HepG2 (cell line): ENCODE measurements at regions not wholly inside any gene's neighbourhood (a gene's known extent, or its start where the extent isn't known, plus 50 kb on each side); places are given as distances from the start of the nearest gene placed in this dataset.

Experiments used
- FIP1L1 ChIP-seq: fragments of 200-400 bp; formaldehyde crosslinking; IDR thresholded peaks from 2 replicates; pipeline ENCODE4 v1.6.1; 2018; ENCODE audit warnings: low read depth, mild to moderate bottlenecking, low read length, moderate library complexity, borderline replicate concordance; ENCODE audit not compliant: insufficient read depth
- HMG20A ChIP-seq: IDR thresholded peaks from 2 replicates; pipeline ENCODE4 v1.6.1; 2016; ENCODE audit warnings: borderline replicate concordance
- HMGA1 ChIP-seq: sonication (generic); formaldehyde crosslinking; conservative IDR thresholded peaks from 2 replicates; pipeline ENCODE4 v1.4.0; 2020; ENCODE audit warnings: missing genetic modification reagents
- NCOR1 ChIP-seq: fragments of 200-600 bp; sonication (generic); IDR thresholded peaks from 2 replicates; pipeline ENCODE4 v1.7.0; 2017; ENCODE audit warnings: antibody characterized with exemption, low read length, borderline replicate concordance
- SATB2 ChIP-seq: sonication (generic); formaldehyde crosslinking; IDR thresholded peaks from 2 replicates; pipeline ENCODE4 v1.5.0; 2020; ENCODE audit warnings: missing genetic modification reagents
- SETDB1 ChIP-seq: sonication (generic); formaldehyde crosslinking; IDR thresholded peaks from 2 replicates; pipeline ENCODE4 v1.5.1; 2020; ENCODE audit warnings: missing genetic modification reagents, mild to moderate bottlenecking, borderline replicate concordance
- SP5 ChIP-seq: IDR thresholded peaks from 2 replicates; pipeline ENCODE4 v1.6.1; 2016; ENCODE audit warnings: low read depth, borderline replicate concordance
- TBL1XR1 ChIP-seq: fragments of 150-350 bp; IDR thresholded peaks from 2 replicates; pipeline ENCODE4 v1.6.1; 2014; ENCODE audit warnings: borderline replicate concordance, low read length; ENCODE audit not compliant: partially characterized antibody
- TOE1 ChIP-seq: sonication (generic); formaldehyde crosslinking; IDR thresholded peaks from 2 replicates; pipeline ENCODE4 v1.4.0; 2020; ENCODE audit warnings: mild to moderate bottlenecking, missing genetic modification reagents
- ZFP62 ChIP-seq: sonication (generic); formaldehyde crosslinking; IDR thresholded peaks from 2 replicates; pipeline ENCODE4 v1.4.0; 2020; ENCODE audit warnings: missing genetic modification reagents
- ZKSCAN1 ChIP-seq: fragments of 150-350 bp; IDR thresholded peaks from 2 replicates; pipeline ENCODE4 v1.6.1; 2014; ENCODE audit warnings: low read length
- ZNF235 ChIP-seq: sonication (generic); formaldehyde crosslinking; IDR thresholded peaks from 2 replicates; pipeline ENCODE4 v1.8.1; 2023; ENCODE audit warnings: mild to moderate bottlenecking, missing genetic modification reagents, borderline replicate concordance
- ZNF33B ChIP-seq: sonication (generic); formaldehyde crosslinking; IDR thresholded peaks from 2 replicates; pipeline ENCODE4 v1.5.1; 2020; ENCODE audit warnings: mild to moderate bottlenecking, missing genetic modification reagents
- ZNF546 ChIP-seq: sonication (generic); formaldehyde crosslinking; conservative IDR thresholded peaks from 2 replicates; pipeline ENCODE4 v1.8.1; 2023; ENCODE audit warnings: mild to moderate bottlenecking, missing genetic modification reagents
- ZNF550 ChIP-seq: sonication (generic); formaldehyde crosslinking; IDR thresholded peaks from 2 replicates; pipeline ENCODE4 v1.4.0; 2020; ENCODE audit warnings: mild to moderate bottlenecking, missing genetic modification reagents, borderline replicate concordance
- ZNF670 ChIP-seq: sonication (generic); formaldehyde crosslinking; IDR thresholded peaks from 2 replicates; pipeline ENCODE4 v1.8.0; 2022; ENCODE audit warnings: mild to moderate bottlenecking, missing genetic modification reagents, borderline replicate concordance
- ZNF766 ChIP-seq: sonication (generic); formaldehyde crosslinking; IDR thresholded peaks from 2 replicates; pipeline ENCODE4 v1.5.0; 2020; ENCODE audit warnings: missing genetic modification reagents, borderline replicate concordance
- TF ChIP-seq, protein P1 (sequence below): sonication (generic); formaldehyde crosslinking; IDR thresholded peaks from 2 replicates; pipeline ENCODE4 v1.5.1; 2020; ENCODE audit warnings: missing genetic modification reagents, mild to moderate bottlenecking, borderline replicate concordance
- TF ChIP-seq, protein P2 (sequence below): sonication (generic); formaldehyde crosslinking; IDR thresholded peaks from 2 replicates; pipeline ENCODE4 v1.4.0; 2020; ENCODE audit warnings: low read depth, mild to moderate bottlenecking, missing genetic modification reagents
- TF ChIP-seq, protein P3 (sequence below): sonication (generic); formaldehyde crosslinking; IDR thresholded peaks from 2 replicates; pipeline ENCODE4 v1.4.0; 2020; ENCODE audit warnings: missing genetic modification reagents, borderline replicate concordance
- TF ChIP-seq, protein P4 (sequence below): sonication (generic); formaldehyde crosslinking; IDR thresholded peaks from 2 replicates; pipeline ENCODE4 v1.4.0; 2020; ENCODE audit warnings: missing genetic modification reagents, borderline replicate concordance
- TF ChIP-seq, protein P5 (sequence below): sonication (generic); formaldehyde crosslinking; IDR thresholded peaks from 2 replicates; pipeline ENCODE4 v1.8.0; 2022; ENCODE audit warnings: missing genetic modification reagents, low read depth, mild to moderate bottlenecking, borderline replicate concordance

DNA sequence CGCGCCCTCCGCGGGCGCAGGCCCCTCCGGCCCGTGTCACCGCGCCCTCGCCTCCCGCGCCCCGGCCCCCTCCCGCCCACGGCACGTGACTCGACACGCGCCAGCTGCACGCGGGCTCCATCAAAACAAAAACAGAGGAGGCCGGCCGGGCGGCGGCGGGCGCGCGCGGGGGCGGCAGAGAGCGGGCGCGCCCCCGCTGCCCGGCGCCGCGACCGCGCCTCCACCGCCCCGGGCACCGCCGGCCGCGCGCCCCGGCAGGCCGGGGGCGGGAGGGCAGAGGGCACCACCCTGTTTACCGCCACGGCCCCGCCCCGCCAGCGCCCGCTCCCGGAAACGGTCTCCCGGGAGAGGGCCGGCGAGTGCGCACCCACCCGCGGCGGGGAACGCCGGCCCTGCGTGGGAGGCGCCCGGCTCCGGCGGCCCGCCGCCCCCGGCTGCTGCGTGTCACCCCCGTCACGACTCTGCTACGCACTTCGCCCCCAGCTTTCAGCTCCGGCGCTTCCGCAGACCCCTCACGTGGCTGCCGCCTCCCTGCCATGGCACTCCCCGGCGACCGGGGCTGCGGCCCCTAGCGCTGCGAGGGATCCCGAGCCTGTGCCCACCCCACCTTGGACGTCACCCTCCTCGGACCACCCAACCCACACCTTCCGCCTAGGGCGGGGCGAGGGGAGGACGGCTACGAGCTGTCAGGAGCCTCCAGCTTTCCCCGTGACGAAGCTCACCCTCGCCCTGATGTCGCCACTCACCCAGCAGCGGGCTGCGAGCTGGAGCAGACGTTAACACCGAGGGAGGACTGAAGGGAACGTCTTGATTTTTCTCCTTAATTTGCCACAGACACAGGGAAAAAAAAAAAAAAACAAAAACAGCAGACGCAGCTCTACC is 221.6 kb upstream of the MKLN1 start (continued):
- TF ChIP-seq, protein P1, sequence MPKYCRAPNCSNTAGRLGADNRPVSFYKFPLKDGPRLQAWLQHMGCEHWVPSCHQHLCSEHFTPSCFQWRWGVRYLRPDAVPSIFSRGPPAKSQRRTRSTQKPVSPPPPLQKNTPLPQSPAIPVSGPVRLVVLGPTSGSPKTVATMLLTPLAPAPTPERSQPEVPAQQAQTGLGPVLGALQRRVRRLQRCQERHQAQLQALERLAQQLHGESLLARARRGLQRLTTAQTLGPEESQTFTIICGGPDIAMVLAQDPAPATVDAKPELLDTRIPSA (CRISPR knock-in tag), result no peak
- TF ChIP-seq, protein P2, sequence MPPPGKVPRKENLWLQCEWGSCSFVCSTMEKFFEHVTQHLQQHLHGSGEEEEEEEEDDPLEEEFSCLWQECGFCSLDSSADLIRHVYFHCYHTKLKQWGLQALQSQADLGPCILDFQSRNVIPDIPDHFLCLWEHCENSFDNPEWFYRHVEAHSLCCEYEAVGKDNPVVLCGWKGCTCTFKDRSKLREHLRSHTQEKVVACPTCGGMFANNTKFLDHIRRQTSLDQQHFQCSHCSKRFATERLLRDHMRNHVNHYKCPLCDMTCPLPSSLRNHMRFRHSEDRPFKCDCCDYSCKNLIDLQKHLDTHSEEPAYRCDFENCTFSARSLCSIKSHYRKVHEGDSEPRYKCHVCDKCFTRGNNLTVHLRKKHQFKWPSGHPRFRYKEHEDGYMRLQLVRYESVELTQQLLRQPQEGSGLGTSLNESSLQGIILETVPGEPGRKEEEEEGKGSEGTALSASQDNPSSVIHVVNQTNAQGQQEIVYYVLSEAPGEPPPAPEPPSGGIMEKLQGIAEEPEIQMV (CRISPR knock-in tag), result 0 out of 2 replicates have a peak, but pooled peaks have one; percentile 64
- TF ChIP-seq SETDB1 (CRISPR knock-in tag) (no peak), ZNF33B (CRISPR knock-in tag) (no peak), SP5 (CRISPR knock-in tag) (no peak), FIP1L1 (peak; percentile 22; the same call in 1 of the 2 replicates), HMG20A (CRISPR knock-in tag) (no peak), ZNF546 (CRISPR knock-in tag) (peak; percentile 64; the same call in 1 of the 2 replicates), ZNF670 (CRISPR knock-in tag) (no peak), ZNF235 (CRISPR knock-in tag) (peak; percentile 31; the same call in 1 of the 2 replicates), ZNF766 (CRISPR knock-in tag) (0 out of 2 replicates have a peak, but pooled peaks have one; percentile 63), NCOR1 (no peak), ZFP62 (CRISPR knock-in tag) (no peak), TBL1XR1 (no peak), TOE1 (CRISPR knock-in tag) (no peak), ZNF550 (CRISPR knock-in tag) (no peak), SATB2 (CRISPR knock-in tag) (no peak), ZKSCAN1 (no peak), HMGA1 (CRISPR knock-in tag) (no peak)
- TF ChIP-seq, protein P3, sequence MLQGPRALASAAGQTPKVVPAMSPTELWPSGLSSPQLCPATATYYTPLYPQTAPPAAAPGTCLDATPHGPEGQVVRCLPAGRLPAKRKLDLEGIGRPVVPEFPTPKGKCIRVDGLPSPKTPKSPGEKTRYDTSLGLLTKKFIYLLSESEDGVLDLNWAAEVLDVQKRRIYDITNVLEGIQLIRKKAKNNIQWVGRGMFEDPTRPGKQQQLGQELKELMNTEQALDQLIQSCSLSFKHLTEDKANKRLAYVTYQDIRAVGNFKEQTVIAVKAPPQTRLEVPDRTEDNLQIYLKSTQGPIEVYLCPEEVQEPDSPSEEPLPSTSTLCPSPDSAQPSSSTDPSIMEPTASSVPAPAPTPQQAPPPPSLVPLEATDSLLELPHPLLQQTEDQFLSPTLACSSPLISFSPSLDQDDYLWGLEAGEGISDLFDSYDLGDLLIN (CRISPR knock-in tag), result no peak
- TF ChIP-seq, protein P4, sequence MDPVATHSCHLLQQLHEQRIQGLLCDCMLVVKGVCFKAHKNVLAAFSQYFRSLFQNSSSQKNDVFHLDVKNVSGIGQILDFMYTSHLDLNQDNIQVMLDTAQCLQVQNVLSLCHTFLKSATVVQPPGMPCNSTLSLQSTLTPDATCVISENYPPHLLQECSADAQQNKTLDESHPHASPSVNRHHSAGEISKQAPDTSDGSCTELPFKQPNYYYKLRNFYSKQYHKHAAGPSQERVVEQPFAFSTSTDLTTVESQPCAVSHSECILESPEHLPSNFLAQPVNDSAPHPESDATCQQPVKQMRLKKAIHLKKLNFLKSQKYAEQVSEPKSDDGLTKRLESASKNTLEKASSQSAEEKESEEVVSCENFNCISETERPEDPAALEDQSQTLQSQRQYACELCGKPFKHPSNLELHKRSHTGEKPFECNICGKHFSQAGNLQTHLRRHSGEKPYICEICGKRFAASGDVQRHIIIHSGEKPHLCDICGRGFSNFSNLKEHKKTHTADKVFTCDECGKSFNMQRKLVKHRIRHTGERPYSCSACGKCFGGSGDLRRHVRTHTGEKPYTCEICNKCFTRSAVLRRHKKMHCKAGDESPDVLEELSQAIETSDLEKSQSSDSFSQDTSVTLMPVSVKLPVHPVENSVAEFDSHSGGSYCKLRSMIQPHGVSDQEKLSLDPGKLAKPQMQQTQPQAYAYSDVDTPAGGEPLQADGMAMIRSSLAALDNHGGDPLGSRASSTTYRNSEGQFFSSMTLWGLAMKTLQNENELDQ (CRISPR knock-in tag), result no peak
- TF ChIP-seq, protein P5, sequence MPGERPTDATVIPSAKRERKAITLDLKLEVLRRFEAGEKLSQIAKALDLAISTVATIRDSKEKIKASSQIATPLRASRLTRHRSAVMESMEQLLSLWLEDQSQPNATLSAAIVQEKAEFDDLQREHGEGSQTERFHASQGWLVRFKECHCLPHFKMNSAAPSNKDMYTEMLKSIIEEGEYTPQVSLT (CRISPR knock-in tag), result no peak
